ENCODE measurements at regions not wholly inside any gene's neighbourhood (a gene's known extent, or its start where the extent isn't known, plus 50 kb on each side); places are given as distances from the start of the nearest gene placed in this dataset.
"Not testable (repeated sequence)": the region's sequence is repeated elsewhere in the genome, so short reads cannot be mapped to it uniquely, and the experiment has no call there.

- H3K9me3 ChIP-seq (ENCODE audit: low read length); H3K9ac ChIP-seq (ENCODE audit: insufficient read depth, low read depth, low read length); DNase-seq (ENCODE audit: low spot score); BruUV-seq (replicated peaks); POLR2A ChIA-PET; FAIRE-seq; H3K4me2 ChIP-seq (ENCODE audit: low read depth, low read length); CTCF ChIA-PET (ENCODE audit: low intra/inter-chr PET ratio, low total read pairs); H3K79me2 ChIP-seq (ENCODE audit: insufficient read depth, low read length); H2AFZ ChIP-seq (ENCODE audit: low read length); H4K20me1 ChIP-seq (ENCODE audit: insufficient read depth, low read length); H3K4me3 ChIP-seq (replicated peaks in 1 of 3; ENCODE audit: insufficient read depth in 1 of 3, low read depth in 2 of 3, low read length in 3 of 3); ATAC-seq; H3K27me3 ChIP-seq (ENCODE audit: control insufficient read depth in 1 of 2, insufficient read depth in 2 of 2, low read length in 2 of 2); H3K36me3 ChIP-seq (replicated peaks in 1 of 2; ENCODE audit: control insufficient read depth in 1 of 2, insufficient read depth in 2 of 2, low read length in 2 of 2); H3K27ac ChIP-seq (ENCODE audit: extremely low read length, insufficient read depth, low read length); H3K4me1 ChIP-seq (ENCODE audit: insufficient read depth, low read length); in situ Hi-C loops (cut with HindIII; ENCODE audit: extremely low pct_ligation_motif_present, low pct_unique_long_range_greater_than_20kb); intact Hi-C loops (cut with micrococcal nuclease; ENCODE audit: unreplicated experiment): not testable (repeated sequence)
- WGBS (ENCODE audit: low lambda C conversion rate), result no CpG with 5 or more reads among the region's 14 CpGs
Measured at GRCh38 chr7:73186589-73187309, 100.9 kb upstream of the SPDYE9 start.

DNA sequence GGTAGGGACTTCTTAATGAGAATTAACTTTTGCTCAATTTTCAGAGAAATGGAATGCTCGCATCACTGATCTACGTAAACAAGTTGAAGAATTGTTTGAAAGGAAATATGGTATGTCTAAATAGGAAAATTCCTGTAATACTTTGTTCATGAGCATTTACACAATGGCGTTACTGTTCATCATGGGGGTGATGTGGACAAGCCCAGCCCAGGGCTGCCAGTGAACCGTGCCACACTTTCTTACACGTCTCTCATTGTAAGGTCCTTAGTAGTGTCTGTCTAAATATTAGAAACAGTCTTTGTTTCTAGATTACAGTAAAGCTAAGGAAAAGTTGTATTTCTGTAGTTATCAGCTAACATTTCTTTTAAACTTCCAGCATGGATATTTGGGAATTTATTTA is 91.0 kb upstream of the SPDYE9 start:
- DNase-seq (ENCODE audit: low spot score); H4K20me1 ChIP-seq (ENCODE audit: insufficient read depth, low read length); H3K9me3 ChIP-seq (ENCODE audit: low read length); H3K4me3 ChIP-seq (replicated peaks in 1 of 3; ENCODE audit: insufficient read depth in 1 of 3, low read depth in 2 of 3, low read length in 3 of 3); H3K4me2 ChIP-seq (ENCODE audit: low read depth, low read length); intact Hi-C loops (cut with micrococcal nuclease; ENCODE audit: unreplicated experiment); H3K27ac ChIP-seq (ENCODE audit: extremely low read length, insufficient read depth, low read length); BruUV-seq (replicated peaks); H2AFZ ChIP-seq (ENCODE audit: low read length); H3K9ac ChIP-seq (ENCODE audit: insufficient read depth, low read depth, low read length); in situ Hi-C loops (cut with HindIII; ENCODE audit: extremely low pct_ligation_motif_present, low pct_unique_long_range_greater_than_20kb); H3K27me3 ChIP-seq (ENCODE audit: control insufficient read depth in 1 of 2, insufficient read depth in 2 of 2, low read length in 2 of 2); H3K4me1 ChIP-seq (ENCODE audit: insufficient read depth, low read length); FAIRE-seq; H3K36me3 ChIP-seq (replicated peaks in 1 of 2; ENCODE audit: control insufficient read depth in 1 of 2, insufficient read depth in 2 of 2, low read length in 2 of 2); CTCF ChIA-PET (ENCODE audit: low intra/inter-chr PET ratio, low total read pairs); POLR2A ChIA-PET; H3K79me2 ChIP-seq (ENCODE audit: insufficient read depth, low read length): not testable (repeated sequence)
- ATAC-seq, result peak; percentile 42; the same call in 1 of the 3 replicates
- WGBS (ENCODE audit: low lambda C conversion rate), result no CpG with 5 or more reads among the region's 5 CpGs

- H3K4me2 ChIP-seq (ENCODE audit: low read depth, low read length); CTCF ChIA-PET (ENCODE audit: low intra/inter-chr PET ratio, low total read pairs); H3K27ac ChIP-seq (ENCODE audit: extremely low read length, insufficient read depth, low read length); H3K79me2 ChIP-seq (ENCODE audit: insufficient read depth, low read length); DNase-seq (ENCODE audit: low spot score); POLR2A ChIA-PET; H3K27me3 ChIP-seq (ENCODE audit: control insufficient read depth in 1 of 2, insufficient read depth in 2 of 2, low read length in 2 of 2); FAIRE-seq; H2AFZ ChIP-seq (ENCODE audit: low read length); H3K4me3 ChIP-seq (replicated peaks in 1 of 3; ENCODE audit: insufficient read depth in 1 of 3, low read depth in 2 of 3, low read length in 3 of 3); intact Hi-C loops (cut with micrococcal nuclease; ENCODE audit: unreplicated experiment); H3K9ac ChIP-seq (ENCODE audit: insufficient read depth, low read depth, low read length); ATAC-seq; H3K9me3 ChIP-seq (ENCODE audit: low read length); BruUV-seq (replicated peaks); in situ Hi-C loops (cut with HindIII; ENCODE audit: extremely low pct_ligation_motif_present, low pct_unique_long_range_greater_than_20kb); H3K36me3 ChIP-seq (replicated peaks in 1 of 2; ENCODE audit: control insufficient read depth in 1 of 2, insufficient read depth in 2 of 2, low read length in 2 of 2); H3K4me1 ChIP-seq (ENCODE audit: insufficient read depth, low read length); H4K20me1 ChIP-seq (ENCODE audit: insufficient read depth, low read length): not testable (repeated sequence)
- WGBS (ENCODE audit: low lambda C conversion rate), result no CpG with 5 or more reads among the region's 10 CpGs
Measured at GRCh38 chr7:73175322-73175721, 89.5 kb upstream of the SPDYE9 start.

GRCh38 chr7:73170902-73171301 is 85.1 kb upstream of the SPDYE9 start:
- H4K20me1 ChIP-seq (ENCODE audit: insufficient read depth, low read length); FAIRE-seq; H3K36me3 ChIP-seq (replicated peaks in 1 of 2; ENCODE audit: control insufficient read depth in 1 of 2, insufficient read depth in 2 of 2, low read length in 2 of 2); H3K4me2 ChIP-seq (ENCODE audit: low read depth, low read length); H3K79me2 ChIP-seq (ENCODE audit: insufficient read depth, low read length); POLR2A ChIA-PET; in situ Hi-C loops (cut with HindIII; ENCODE audit: extremely low pct_ligation_motif_present, low pct_unique_long_range_greater_than_20kb); H2AFZ ChIP-seq (ENCODE audit: low read length); H3K4me1 ChIP-seq (ENCODE audit: insufficient read depth, low read length); H3K4me3 ChIP-seq (replicated peaks in 1 of 3; ENCODE audit: insufficient read depth in 1 of 3, low read depth in 2 of 3, low read length in 3 of 3); H3K9me3 ChIP-seq (ENCODE audit: low read length); H3K27ac ChIP-seq (ENCODE audit: extremely low read length, insufficient read depth, low read length); CTCF ChIA-PET (ENCODE audit: low intra/inter-chr PET ratio, low total read pairs); H3K9ac ChIP-seq (ENCODE audit: insufficient read depth, low read depth, low read length); DNase-seq (ENCODE audit: low spot score); H3K27me3 ChIP-seq (ENCODE audit: control insufficient read depth in 1 of 2, insufficient read depth in 2 of 2, low read length in 2 of 2); BruUV-seq (replicated peaks); intact Hi-C loops (cut with micrococcal nuclease; ENCODE audit: unreplicated experiment): not testable (repeated sequence)
- peak; percentile 26; the same call in 1 of the 3 replicates for ATAC-seq
- WGBS (ENCODE audit: low lambda C conversion rate), result 100% methylated on average over 3 of the region's 6 CpGs

All from HepG2 (cell line).